GM18499 (cell line): ENCODE measurements at regions not wholly inside any gene's neighbourhood (a gene's known extent, or its start where the extent isn't known, plus 50 kb on each side); places are given as distances from the start of the nearest gene placed in this dataset.

Experiments used
- ATAC-seq: cut with Tn5 transposase; IDR thresholded peaks from one replicate; pipeline ENCODE4 v1.9.1; 2021; ENCODE audit warnings: moderate number of reproducible peaks; ENCODE audit not compliant: insufficient read depth, unreplicated experiment

DNA sequence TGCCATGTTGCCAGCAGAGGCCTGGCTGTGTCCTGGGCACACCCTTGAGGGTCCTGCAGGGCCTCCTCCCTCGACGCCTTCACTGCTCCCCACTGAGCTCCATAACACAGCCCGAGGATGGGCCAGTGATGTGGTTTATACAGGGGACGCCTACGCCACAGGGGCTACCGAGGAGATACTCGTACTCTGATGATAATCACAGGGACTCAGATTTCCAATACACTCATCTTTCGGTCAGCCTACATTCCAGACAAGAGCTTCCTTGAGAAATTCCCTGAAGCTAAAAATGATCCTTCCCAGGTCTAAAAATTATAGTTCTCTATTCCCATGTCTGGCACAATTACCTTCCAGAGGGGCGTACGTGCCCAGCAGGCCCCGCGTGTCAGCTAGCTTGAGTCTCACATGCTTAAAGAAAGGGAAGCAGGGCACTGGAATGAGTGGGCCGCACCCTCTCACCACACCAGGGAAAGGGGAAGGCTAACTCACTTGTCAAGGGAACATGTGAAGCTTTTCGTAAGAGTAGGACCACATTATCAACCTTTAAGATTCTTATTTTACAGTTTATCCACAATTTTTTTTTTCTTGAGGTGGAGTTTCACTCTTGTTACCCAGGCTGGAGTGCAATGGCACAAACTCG is 159.5 kb upstream of the NDUFV2 start:
- no peak for ATAC-seq

DNA sequence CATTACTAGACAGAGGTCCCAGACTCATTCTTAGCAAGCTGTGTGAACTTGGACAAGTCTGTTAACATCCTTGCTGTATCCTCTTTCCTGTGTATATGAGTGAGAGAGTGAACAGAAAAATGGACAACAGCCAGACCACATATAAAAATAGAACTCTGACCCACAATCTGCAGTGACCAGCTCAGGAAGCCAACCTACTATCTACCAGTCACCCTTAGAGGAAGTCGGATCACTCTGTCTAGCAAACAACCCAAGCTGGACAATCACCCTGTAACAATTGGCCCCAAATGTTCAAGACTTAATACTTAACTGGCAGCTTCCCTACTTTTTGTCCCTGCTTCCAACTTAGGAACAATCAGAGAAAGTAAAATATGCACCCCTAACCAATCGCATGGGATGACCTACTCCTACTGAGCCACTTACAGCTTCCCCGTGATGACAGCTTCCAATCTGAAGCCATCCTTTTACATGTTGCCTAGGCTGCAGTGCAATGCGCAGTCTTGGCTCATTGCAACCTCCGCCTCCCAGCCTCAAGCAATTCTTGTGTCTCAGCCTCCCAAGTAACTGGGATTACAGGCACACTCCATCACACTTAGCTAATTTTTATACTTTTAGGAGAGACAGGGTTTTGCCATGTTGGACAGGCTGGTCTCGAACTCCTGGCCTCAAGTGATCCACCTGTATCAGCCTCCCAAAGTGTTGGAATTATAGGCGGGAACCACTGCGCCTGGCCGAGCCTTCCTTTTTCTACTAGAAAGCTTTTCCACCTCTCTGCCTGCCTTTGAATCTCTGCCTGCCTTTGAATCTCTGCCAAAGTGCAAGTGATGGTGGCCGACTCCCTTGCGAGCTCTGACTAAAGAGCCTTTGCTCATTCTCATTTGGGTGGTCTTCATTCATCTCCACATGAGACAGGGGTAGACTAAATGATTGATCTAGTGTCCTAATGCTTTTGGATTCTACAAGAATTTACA is 158.3 kb upstream of the NDUFV2 start:
- ATAC-seq: no peak

DNA sequence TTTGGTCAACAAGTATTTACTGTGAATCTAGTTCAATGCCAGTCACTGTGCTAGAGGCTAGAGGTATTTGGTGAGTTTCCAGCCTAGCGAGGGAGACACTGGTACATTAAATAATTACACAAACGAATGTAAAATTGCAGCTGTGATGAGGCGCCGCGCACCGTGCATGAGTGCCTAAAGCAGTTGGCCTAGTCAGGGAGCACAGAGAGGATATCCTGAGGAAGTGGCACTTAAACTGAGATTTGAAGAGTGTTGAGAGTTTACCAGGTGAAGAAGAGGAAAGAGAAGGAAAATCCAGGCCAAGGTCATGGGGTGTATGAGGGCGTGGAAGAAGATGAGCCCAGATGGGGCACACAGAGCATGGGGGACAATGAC is 157.6 kb upstream of the NDUFV2 start:
- no peak for ATAC-seq

DNA sequence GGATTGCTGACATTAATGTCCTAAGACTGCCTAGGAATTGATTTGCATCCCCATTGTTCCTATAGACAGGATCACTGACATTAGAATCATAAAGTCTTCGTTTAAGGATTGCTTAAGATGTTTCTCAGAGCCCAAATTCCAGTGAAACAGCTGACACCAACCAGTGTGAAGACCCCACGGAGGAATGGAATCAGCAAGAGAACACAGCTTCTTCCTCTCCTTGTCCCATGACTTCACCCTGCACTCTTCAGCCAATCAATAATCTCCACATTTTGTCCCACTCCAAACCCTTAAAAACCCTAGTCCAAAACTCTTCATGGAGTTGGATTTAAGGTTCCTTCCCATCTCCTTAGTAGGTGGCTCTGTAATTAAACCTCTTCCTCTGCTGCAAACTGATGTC is 157.0 kb upstream of the NDUFV2 start:
- no peak for ATAC-seq

DNA sequence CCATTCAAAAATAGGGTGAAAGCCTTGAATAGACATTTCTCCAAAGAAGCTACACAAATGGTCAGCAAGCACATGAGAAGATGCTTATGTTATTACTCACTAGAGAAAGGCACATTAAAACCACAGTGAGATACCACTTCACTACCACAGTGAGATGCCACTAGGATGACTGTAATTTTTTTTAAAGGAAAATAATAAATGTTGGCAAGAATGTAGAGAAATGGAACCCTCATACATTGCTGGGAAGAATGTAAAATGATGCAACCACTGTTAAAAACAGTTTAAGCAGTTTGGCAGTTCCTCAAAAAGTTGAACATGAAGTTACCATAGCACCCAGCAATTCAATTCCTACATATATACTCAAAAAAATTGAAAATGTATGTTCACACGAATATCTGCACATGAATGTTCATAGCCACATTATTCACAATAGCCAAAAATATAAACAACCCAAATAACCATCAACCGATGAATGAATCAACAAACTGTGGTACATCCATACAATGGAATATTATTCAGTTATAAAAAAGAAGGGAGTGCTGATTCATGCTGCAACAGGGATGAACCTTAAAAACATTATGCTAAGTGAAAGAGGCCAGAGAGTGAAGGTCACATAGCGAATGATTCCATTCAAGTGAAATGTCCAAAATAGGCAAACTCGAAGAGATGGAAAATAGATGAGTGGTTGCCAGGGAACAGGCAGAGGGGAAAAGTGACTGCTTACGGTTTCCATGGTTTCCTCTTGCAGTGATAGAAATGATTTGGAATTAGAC is 156.2 kb upstream of the NDUFV2 start:
- no peak for ATAC-seq

DNA sequence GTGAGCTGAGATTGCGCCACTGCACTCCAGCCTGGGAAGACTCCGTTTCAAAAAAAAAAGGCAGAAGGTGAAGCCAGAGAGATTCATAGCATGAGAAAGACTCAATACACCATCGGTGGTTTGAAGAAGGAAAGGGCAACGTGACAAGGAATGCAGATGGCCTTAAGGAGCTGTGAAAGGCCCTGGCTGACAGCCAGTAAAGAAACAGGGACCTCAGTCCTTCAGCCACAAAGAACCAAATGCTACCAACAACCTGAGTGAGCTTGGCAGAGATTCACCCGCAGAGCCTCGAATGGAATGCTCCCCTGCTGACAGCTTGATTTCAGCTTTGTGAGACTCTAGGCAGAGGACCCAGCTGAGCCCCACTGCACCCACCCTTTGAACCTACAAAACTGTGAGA is 154.9 kb upstream of the NDUFV2 start:
- ATAC-seq: no peak

DNA sequence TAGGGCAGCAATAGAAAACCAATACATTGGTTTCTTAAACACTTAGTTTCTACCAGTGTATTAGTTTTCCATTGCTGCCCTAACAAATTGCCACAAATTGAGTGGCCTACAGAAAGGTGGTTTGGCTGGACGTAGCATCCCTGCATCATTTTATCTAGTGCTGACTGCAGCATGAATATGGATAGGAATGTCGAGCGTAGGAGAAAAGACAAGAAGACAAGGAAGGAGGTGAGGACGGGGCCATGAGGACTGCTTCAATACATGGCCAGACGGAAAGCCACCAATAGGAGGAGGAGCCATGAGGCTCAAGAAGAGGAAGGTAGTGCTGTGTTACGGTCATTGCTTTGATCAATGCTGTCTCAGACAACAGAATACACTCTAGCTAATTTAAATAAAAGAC is 154.5 kb upstream of the NDUFV2 start:
- ATAC-seq: no peak

DNA sequence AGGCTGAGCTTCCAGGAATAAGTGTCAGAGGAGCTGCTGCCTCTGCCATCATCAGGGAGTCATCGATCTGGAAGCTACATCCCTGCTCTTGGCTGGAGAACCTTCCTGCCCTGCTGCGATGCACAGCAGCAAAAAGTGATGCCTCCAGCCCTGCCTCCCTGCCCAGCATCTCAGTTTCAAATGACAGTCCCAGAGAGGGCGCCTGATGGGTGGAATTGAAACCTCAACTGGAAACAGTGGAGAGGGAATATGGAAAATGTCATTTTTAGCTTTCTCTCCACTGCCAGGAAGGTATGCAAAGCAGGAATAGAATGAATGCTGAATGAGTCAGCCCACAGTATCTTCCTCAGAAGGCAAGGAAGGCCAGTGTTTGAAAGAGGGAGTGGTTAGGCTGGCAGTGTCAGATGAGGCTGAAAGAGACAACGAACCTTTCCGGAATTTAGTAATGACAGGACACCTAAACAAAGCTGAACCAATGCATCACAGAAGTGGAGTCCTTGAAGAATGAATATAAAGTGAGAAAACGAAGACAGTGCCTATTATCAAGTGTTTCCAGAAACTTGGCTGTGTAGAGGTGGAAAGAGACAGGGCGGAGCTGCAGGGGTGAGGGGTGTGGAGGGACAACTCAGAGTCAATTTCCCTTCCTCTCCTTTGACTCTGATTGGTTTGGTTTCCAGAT is 153.9 kb upstream of the NDUFV2 start:
- no peak for ATAC-seq

DNA sequence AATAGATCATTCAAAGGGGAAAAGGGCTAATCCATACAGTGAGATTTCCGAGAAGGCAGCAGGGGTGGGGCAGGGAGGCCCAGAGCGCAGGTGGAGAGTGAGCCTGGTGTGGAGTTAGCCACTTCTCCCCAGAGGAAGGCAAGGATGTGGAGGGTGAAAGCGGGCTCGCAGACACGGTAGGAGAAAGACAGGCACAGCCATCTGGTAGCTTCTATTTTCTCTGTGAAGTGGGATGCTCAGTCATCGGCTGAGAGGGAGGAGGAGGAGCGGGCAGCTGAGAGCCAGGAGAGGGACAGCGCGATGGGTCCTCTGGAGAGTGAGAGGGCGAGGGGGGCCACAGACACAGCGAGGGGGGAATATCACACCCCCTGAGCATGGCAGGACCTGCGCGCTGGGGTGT is 153.3 kb upstream of the NDUFV2 start:
- no peak for ATAC-seq

DNA sequence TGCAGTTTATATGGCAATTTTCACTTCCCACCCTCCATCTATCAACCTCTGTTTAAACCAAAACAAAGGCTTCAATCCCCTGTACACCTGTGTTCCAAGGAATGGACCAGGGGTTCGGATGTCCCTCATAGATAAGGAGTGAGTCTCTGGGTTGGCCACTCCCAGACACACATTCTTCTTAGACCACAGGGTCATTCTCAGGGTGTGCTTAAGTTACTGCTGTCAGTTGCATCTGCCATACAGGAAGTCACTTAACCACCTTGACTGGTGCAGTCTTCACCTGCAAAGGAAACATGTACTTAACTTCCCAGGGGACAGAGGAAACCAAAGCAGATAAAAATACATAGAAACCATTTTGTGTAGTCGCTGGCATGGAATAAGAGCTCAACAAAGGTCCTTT is 151.0 kb upstream of the NDUFV2 start:
- peak; percentile 87 for ATAC-seq

DNA sequence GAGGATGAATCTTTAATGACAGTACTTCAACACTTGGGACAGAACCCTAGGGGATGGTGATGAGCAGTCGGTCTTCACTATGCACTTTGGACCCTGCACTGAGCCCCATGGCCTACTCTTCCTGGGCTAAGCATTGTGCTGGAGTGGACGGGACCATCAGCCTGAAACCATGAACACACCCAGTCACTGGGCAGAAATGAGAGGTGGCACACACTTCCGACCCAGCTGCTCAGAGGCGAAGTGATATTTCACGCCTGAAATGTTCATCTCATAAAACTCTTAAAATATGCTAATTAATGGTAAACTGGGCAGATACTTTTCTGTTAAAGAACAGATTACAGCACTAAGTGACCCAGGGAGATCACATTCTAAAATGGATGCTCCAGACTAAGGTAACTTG is 150.3 kb upstream of the NDUFV2 start:
- no peak for ATAC-seq

DNA sequence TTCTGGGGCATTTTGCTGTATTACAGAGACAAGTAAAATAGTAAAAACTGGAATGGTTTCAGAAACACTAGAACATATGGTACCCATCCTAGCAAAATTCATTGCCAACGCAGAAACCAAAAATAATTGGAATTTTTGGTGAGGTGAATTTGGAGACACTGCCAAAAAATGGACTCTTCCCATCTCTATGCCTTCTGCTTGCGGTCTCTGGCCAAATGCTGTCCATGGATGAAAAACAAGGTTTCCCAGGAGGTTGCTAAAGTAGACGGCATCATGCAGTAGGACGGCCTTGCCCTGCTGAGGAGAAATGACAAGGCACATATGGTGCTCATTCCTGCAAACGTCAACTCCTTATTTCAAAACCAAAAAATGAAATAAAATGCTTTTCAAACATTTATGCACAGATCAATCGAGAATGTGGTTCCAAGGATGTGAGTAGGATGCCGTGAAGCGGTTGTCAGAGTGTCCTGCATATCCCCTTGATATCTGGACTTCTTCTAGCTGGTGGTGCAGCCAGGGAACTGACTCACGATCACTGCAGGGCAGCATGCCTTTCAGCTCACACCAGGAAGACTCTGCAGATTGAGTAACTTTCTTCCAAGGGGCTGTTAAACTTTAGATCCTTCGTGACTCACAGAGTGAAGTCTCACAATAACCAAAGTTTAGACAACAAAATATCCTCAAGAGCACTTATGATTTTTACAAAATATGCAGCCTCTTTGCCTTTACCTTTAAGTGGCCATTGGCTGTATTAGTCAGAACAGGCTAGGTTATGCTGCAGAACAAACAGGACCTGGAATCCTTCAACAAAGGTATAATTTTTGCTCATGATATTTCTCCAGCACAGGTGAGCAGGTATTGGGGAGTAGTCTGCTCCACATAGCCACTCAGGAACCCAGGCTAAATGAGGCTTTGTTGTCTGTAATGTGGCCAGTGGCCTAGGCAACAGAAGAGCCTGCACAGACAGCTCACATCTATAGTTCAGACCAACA is 149.4 kb upstream of the NDUFV2 start:
- ATAC-seq: no peak

DNA sequence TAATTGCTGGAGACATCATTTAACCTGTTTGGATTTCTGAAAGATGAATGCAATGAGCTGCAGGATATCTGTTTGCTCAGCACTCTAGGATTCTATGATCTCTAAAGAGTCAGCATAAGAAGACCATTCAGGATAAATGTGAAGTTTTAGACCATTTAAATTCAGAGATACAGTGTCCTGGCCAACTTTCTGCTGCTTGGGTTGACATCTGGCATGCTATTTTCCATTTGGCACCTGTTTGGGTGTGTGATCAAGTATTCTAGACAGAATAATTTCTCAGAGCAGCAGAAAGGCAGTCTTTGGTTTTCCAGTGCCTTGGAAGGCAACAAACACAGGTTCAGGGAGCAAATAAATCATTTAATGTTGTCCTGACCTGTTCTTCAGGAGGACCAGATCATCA is 144.8 kb upstream of the NDUFV2 start:
- no peak for ATAC-seq

DNA sequence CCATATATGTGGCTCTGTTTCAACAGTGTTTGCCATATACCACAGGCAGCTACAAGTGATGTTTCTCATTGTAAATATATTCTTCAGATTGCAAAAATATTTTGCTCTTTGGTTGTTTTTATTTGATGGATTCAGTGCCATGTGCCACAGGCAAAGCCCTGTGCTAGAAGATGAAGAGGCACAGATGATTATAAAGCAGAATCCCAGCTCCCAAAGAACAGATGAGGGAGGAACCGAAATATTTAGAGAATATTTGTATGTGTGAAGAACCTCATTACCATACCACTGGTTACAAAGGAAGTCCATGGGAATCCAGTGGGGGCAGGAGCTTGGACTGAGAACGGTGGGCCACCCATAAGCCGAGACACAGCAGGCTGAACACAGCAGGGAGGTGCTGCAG is 143.8 kb upstream of the NDUFV2 start:
- no peak for ATAC-seq

DNA sequence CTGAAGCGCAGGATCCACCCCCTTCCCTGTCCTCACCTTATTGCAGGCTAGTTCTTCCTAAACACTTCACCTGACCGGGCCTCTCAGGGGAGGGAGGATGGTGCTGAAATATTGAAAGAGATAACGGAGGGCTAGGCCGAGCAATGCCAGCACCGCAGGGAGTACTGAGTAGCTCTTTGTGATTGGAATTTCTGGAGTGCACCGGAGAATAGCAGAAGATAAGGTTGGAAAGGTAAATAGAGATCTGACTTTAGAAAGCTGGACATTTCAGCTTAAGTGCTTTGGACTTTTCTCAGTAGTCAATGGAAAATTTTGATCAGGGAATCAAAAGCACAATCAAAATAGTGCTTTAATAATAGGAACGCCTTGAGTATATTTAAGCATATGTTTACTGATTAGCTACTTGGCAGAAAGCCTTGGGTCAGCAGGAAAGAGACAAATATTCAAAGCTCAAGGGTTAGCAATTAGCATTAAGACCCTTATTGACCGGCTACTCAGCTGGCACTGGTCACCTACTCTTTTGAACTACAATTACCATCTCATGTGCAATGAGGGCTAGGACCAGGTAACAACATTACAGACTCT is 142.9 kb upstream of the NDUFV2 start:
- ATAC-seq: no peak

DNA sequence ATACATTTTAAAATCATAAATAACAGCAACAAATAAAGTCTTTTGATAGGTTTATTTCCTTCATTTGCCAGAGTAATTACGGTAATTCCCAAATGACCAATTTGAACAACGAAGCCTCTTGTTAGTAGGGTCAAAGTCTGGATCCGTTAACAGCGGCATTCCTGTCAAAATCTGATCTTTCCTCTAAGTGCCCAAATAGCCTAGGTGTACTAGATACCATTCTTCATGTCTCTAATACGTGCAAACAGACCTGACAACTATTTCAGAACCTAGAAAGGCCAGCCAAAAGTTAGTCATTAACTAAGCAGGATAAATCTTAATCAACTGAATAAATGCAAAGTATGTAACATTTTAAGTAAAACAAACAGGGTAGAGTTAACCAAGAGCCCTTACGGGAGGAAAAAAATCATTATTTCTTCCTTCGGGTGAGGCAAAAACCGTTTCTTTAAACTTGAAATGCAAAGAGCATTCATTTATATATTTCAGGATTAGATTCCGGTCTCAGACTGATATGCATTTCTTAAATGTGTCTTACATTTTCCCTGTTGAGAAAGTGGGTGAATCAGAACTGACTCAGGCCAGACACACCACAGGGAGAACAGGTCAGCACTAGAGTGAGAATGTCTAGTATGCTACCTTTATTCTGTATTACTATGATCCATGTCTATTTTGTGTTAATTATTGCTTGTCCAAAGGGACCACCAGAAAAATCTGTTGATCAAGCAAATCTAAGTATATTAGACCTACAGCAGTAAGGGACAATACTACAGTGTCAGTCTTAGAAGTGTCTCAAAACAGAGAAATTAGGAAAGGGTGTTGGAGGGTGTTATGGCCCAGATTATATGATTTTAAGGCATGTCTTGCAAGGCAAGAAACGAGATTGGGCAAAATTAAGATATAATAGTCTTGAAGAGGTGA is 141.5 kb upstream of the NDUFV2 start:
- no peak for ATAC-seq

DNA sequence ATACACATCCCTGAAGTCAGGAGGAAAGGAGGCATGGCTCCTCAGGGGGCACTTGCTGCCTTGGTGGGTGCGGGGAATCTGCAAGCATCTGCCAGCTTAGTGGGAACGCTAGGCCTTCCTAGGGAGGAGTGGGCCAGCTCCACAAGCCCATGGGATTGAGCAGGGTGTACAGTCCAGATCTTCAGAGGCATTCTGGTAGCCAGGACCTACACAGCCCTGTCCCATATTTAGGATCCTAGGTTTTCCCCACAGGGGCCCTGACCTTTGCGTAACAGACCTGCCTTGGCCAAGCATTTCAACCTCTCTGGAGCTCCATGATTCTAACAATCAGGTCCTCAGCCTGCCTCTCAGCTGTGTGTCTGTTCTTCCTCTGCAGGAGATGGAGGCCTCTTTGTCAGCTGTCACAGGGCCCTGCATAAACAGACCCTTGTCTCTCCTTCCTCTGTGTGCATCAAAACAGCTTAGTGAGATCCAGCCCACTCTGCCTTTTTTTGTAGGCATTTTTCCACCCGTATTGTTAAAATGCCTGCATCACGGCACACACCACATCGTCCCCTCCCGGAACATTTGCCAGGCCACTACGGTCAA is 140.2 kb upstream of the NDUFV2 start:
- no peak for ATAC-seq
